H1 (cell line): ENCODE measurements at regions not wholly inside any gene's neighbourhood (a gene's known extent, or its start where the extent isn't known, plus 50 kb on each side); places are given as distances from the start of the nearest gene placed in this dataset.
"Not testable (repeated sequence)": the region's sequence is repeated elsewhere in the genome, so short reads cannot be mapped to it uniquely, and the experiment has no call there.

Experiments
- CTCF ChIA-PET: fragments of 300-600 bp; sonication (Branson Sonifier 250); formaldehyde crosslinking; loops from one replicate; lab custom pipeline; 2021; ENCODE audit not compliant: partially characterized antibody; lab: Charles Lee
- POLR2A ChIA-PET: fragments of 300-600 bp; sonication (Branson Sonifier 250); formaldehyde crosslinking; loops from one replicate; lab custom pipeline; 2021; ENCODE audit warnings: inconsistent platforms; ENCODE audit not compliant: partially characterized antibody; lab: Charles Lee
- DNase-seq, 2 experiments: peaks; one replicate each; pipeline versions ENCODE4 v3.0.0 to v3.0.0-alpha.2; 2010 to 2022; ENCODE audit warnings: low spot score in 2 of 2, low read depth in 1 of 2, mixed read lengths in 1 of 2
- FAIRE-seq: peaks from 2 replicates; lab custom pipeline; 2011; peaks lifted over from hg19 to GRCh38; lab: Jason Lieb, UNC
- H2AFZ ChIP-seq: 2 replicates; pipeline ENCODE4 v1.8.1; 2012; ENCODE audit warnings: low read length, inconsistent platforms
- H2AK5ac ChIP-seq: 2 replicates; pipeline ENCODE4 v1.6.1; 2013; ENCODE audit warnings: low read depth, low read length
- H2BK120ac ChIP-seq: replicated peaks from 2 replicates; pipeline ENCODE3; 2013; ENCODE audit warnings: low read depth, low read length, inconsistent platforms
- H2BK12ac ChIP-seq: 2 replicates; pipeline ENCODE4 v1.6.1; 2013; ENCODE audit warnings: low read depth, low read length
- H2BK15ac ChIP-seq: 2 replicates; pipeline ENCODE4 v1.6.1; 2013; ENCODE audit warnings: low read length
- H2BK20ac ChIP-seq: 2 replicates; pipeline ENCODE4 v1.6.1; 2013; ENCODE audit warnings: low read length
- H2BK5ac ChIP-seq: 2 replicates; pipeline ENCODE4 v1.6.1; 2013; ENCODE audit warnings: low read depth, low read length
- H3K14ac ChIP-seq: 2 replicates; pipeline ENCODE4 v1.6.1; 2013; ENCODE audit warnings: inconsistent platforms; ENCODE audit not compliant: insufficient read length
- H3K18ac ChIP-seq: 2 replicates; pipeline ENCODE4 v1.6.1; 2013; ENCODE audit warnings: low read length; ENCODE audit errors: extremely low read depth
- H3K23ac ChIP-seq: 2 replicates; pipeline ENCODE4 v1.6.1; 2013; ENCODE audit warnings: inconsistent platforms; ENCODE audit not compliant: insufficient read length
- H3K23me2 ChIP-seq: 2 replicates; pipeline ENCODE4 v1.6.1; 2013; ENCODE audit warnings: low read depth, low read length
- H3K27ac ChIP-seq: 2 replicates; pipeline ENCODE4 v1.6.1; 2011; ENCODE audit warnings: low read depth, low read length, inconsistent platforms
- H3K27me3 ChIP-seq, 4 experiments: replicated peaks in 1 of 4; 1 replicate in 1 of 4; 2 replicates in 3 of 4; pipeline versions ENCODE4 v1.6.1 to v1.8.1; 2011 to 2013; ENCODE audit warnings: low read length in 3 of 4, mild to moderate bottlenecking in 3 of 4, inconsistent platforms in 2 of 4, mixed read lengths in 2 of 4, moderate library complexity in 1 of 4; ENCODE audit not compliant: control insufficient read depth in 3 of 4, insufficient read depth in 3 of 4; ENCODE audit errors: extremely low read depth in 1 of 4
- H3K36me3 ChIP-seq, 4 experiments: 2 replicates each; pipeline versions ENCODE4 v1.6.1 to v1.8.1; 2011 to 2013; ENCODE audit warnings: mild to moderate bottlenecking in 4 of 4, low read length in 3 of 4, moderate library complexity in 2 of 4, control low read depth in 1 of 4, inconsistent platforms in 1 of 4; ENCODE audit not compliant: insufficient read depth in 4 of 4, control insufficient read depth in 2 of 4
- H3K4ac ChIP-seq: replicated peaks from 2 replicates; pipeline ENCODE3; 2013; ENCODE audit warnings: low read length, low read depth, mixed read lengths, inconsistent platforms; ENCODE audit not compliant: insufficient read length
- H3K4me1 ChIP-seq, 4 experiments: replicated peaks in 1 of 4; 1 replicate in 1 of 4; 2 replicates in 3 of 4; pipeline versions ENCODE4 v1.6.1 to v1.8.1; 2011 to 2013; ENCODE audit warnings: low read length in 3 of 4, inconsistent platforms in 2 of 4, mixed read lengths in 1 of 4; ENCODE audit not compliant: insufficient read depth in 4 of 4, control insufficient read depth in 3 of 4
- H3K4me2 ChIP-seq, 2 experiments: 2 replicates each; pipeline versions ENCODE4 v1.6.1 to v1.8.1; 2011 to 2013; ENCODE audit warnings: low read depth in 2 of 2, low read length in 2 of 2, control low read depth in 1 of 2, inconsistent platforms in 1 of 2, mild to moderate bottlenecking in 1 of 2; ENCODE audit not compliant: insufficient read depth in 1 of 2
- H3K4me3 ChIP-seq, 4 experiments: fragments of 200-600, 300-600 bp in 1 of 4; sonication (generic), shearing (Covaris generic), sonication (Bioruptor Twin) in 1 of 4; 2 replicates each; pipeline versions ENCODE4 v1.5.1 to v1.8.1; 2011 to 2016; ENCODE audit warnings: low read length in 4 of 4, low read depth in 3 of 4, control low read depth in 2 of 4, inconsistent platforms in 2 of 4, mild to moderate bottlenecking in 2 of 4, mixed read lengths in 1 of 4, moderate library complexity in 1 of 4; ENCODE audit not compliant: insufficient read depth in 2 of 4; ENCODE audit errors: extremely low read depth in 1 of 4
- H3K56ac ChIP-seq: replicated peaks from 2 replicates; pipeline ENCODE3; 2013; ENCODE audit warnings: low read depth, mild to moderate bottlenecking, mixed read lengths, low read length, inconsistent platforms; ENCODE audit not compliant: insufficient read length
- H3K79me1 ChIP-seq: 2 replicates; pipeline ENCODE4 v1.6.1; 2013; ENCODE audit warnings: low read depth, low read length, control low read depth
- H3K79me2 ChIP-seq, 2 experiments: 2 replicates each; pipeline versions ENCODE4 v1.6.1 to v1.8.1; 2012 to 2013; ENCODE audit warnings: low read length in 2 of 2, mild to moderate bottlenecking in 2 of 2, inconsistent platforms in 1 of 2; ENCODE audit not compliant: insufficient read depth in 2 of 2, control insufficient read depth in 1 of 2
- H3K9ac ChIP-seq, 4 experiments: replicated peaks in 1 of 4; 1 replicate in 1 of 4; 2 replicates in 3 of 4; pipeline versions ENCODE4 v1.6.1 to v1.8.1; 2011 to 2013; ENCODE audit warnings: low read depth in 3 of 4, low read length in 3 of 4, control low read depth in 2 of 4, mild to moderate bottlenecking in 2 of 4, moderate library complexity in 2 of 4, inconsistent platforms in 1 of 4; ENCODE audit errors: extremely low read depth in 1 of 4
- H3K9me3 ChIP-seq, 2 experiments: 2 replicates each; pipeline versions ENCODE4 v1.6.1 to v1.8.1; 2012 to 2013; ENCODE audit warnings: mild to moderate bottlenecking in 2 of 2, moderate library complexity in 2 of 2, control low read depth in 1 of 2, inconsistent platforms in 1 of 2, low read depth in 1 of 2, low read length in 1 of 2, mixed read lengths in 1 of 2; ENCODE audit not compliant: insufficient read depth in 2 of 2
- H4K20me1 ChIP-seq, 2 experiments: replicated peaks in 1 of 2; 2 replicates each; pipeline versions ENCODE3 to v1.8.1; 2011 to 2013; ENCODE audit warnings: inconsistent platforms in 2 of 2, low read length in 2 of 2, mild to moderate bottlenecking in 1 of 2; ENCODE audit not compliant: insufficient read depth in 2 of 2, control insufficient read depth in 1 of 2
- H4K5ac ChIP-seq: 2 replicates; pipeline ENCODE4 v1.6.1; 2013; ENCODE audit warnings: low read length, low read depth, mixed read lengths, inconsistent platforms; ENCODE audit not compliant: insufficient read length
- H4K8ac ChIP-seq: 2 replicates; pipeline ENCODE4 v1.8.0; 2013; ENCODE audit warnings: mild to moderate bottlenecking, moderate library complexity, low read length, inconsistent platforms; ENCODE audit not compliant: insufficient read depth; ENCODE audit errors: extremely low read depth
- H4K91ac ChIP-seq: replicated peaks from 2 replicates; pipeline ENCODE3; 2013; ENCODE audit warnings: low read length, mixed read lengths, inconsistent platforms; ENCODE audit not compliant: insufficient read length
- WGBS, 2 experiments: shearing (Covaris generic) in 1 of 2; methylation state at CpG; one replicate each; pipeline versions ENCODE4 v1.1.6 to v1.1.7; 2013 to 2015; ENCODE audit warnings: low lambda C conversion rate in 2 of 2, mixed read lengths in 2 of 2, inconsistent platforms in 1 of 2, low coverage in 1 of 2, missing lambda C conversion rate in 1 of 2; ENCODE audit not compliant: insufficient replicate concordance in 2 of 2, insufficient coverage in 1 of 2, insufficient read length in 1 of 2; ENCODE audit errors: extremely low coverage in 1 of 2, missing lambda C conversion rate in 1 of 2; 5-methylcytosine and 5-hydroxymethylcytosine counted together

DNA sequence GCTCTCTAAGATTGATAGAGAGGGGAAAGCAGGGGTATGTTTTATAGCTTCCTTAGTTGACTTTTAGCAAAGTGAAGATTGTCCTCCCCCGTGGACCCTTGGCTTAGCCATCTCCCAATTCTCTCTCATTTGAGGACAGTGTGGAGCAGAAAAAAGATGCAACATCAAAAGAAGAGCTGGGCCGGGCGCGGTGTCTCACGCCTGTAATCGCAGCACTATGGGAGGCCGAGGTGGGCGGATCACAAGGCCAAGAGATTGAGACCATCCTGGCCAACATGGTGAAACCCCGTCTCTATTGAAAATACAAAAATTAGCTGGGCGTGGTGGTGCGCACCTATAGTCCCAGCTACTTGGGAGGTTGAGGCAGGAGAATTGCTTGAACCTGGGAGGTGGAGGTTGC is 187.9 kb upstream of the GATA6 start:
- not testable (repeated sequence) for H3K79me1 ChIP-seq, H3K79me2 ChIP-seq, H3K23me2 ChIP-seq, FAIRE-seq, H3K9ac ChIP-seq, H4K20me1 ChIP-seq, H3K4me3 ChIP-seq, H2BK15ac ChIP-seq, H2BK12ac ChIP-seq, H2AFZ ChIP-seq, H3K4me1 ChIP-seq, DNase-seq, H3K36me3 ChIP-seq, H3K27me3 ChIP-seq, H4K5ac ChIP-seq, H2BK120ac ChIP-seq, H2BK5ac ChIP-seq, H3K4ac ChIP-seq, H3K14ac ChIP-seq, H3K56ac ChIP-seq, H3K27ac ChIP-seq, H2BK20ac ChIP-seq, H3K9me3 ChIP-seq, H3K18ac ChIP-seq, H2AK5ac ChIP-seq, H4K8ac ChIP-seq, H3K4me2 ChIP-seq, H3K23ac ChIP-seq, H4K91ac ChIP-seq
- ChIA-PET CTCF (interaction anchor here (1.0 to 2.4 kb wide), 6 partner anchors 9 to 78 kb away, joined by 3 to 18 read pairs (median 3); no protein-coding TSS in a partner anchor), POLR2A (interaction anchor here (1.3 kb wide), 1 partner anchor 10 kb away, joined by 3 read pairs; no protein-coding TSS in a partner anchor)
- WGBS, 2 experiments: 97% methylated on average over 11 of the region's 11 CpGs; no CpG with 5 or more reads in 1 of the 2 experiments
